NCI-H2029 (cell line): ENCODE measurements at regions not wholly inside any gene's neighbourhood (a gene's known extent, or its start where the extent isn't known, plus 50 kb on each side); places are given as distances from the start of the nearest gene placed in this dataset.

Experiments
- DNase-seq: peaks from one replicate; lab custom pipeline; 2025; lab: John Stamatoyannopoulos, UW

DNA sequence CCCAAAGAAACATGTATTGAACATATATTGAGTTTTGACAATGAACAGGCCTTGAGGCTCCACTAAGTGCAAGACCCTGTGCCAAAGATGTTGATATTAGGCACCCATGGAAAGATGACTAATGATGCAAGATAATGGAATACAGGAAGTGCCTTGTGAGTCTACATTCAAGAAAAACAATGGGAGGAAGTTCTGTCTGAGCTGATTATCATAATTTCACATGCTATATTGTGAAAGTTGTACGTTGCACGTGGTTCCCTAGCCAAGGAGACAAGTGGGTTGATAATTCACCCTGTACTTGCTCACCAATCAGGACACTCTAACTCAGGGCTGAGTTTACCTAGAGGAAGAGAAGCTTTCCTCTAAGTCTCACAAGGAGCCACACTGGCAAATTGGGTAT, 186.9 kb upstream of the STAC start:
- DNase-seq = no peak

DNA sequence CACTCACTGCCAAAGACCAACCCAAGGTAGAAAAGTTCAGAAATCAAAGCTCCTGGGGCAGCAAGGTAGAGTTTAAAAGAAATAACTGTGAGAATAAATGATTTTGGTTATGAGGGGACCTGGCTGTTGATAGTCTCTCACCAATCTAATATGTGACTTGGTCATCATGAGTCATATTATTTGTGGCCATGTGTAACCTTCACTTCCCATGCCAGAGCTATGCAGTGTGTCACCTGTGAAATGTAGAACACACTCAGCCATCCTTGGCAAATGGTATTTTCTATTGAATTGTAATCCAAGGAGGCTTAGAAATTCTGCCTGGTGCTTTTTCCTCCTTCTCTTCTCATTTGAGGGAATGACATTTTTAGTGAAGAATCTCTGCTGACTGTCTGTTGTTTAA, 184.2 kb upstream of the STAC start:
- no peak for DNase-seq

DNA sequence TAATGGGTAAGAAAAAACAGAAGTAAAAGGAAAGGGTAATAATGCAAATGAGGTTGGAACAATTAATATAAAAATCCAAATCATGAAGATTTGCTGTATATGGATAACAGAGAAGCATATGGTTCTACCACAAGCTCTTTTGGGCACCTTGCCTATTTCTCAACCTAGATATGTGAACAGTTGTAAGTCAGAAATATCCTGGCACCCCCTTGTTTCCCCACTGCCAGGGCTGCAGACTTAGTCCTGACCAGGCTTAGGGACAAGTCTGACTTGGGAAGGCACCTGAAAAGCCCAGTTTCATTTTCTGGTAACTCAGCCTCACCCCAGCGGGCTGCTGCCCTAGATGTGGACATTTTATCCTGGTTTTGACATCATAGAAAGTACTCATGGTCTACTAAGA, 183.2 kb upstream of the STAC start:
- no peak for DNase-seq

DNA sequence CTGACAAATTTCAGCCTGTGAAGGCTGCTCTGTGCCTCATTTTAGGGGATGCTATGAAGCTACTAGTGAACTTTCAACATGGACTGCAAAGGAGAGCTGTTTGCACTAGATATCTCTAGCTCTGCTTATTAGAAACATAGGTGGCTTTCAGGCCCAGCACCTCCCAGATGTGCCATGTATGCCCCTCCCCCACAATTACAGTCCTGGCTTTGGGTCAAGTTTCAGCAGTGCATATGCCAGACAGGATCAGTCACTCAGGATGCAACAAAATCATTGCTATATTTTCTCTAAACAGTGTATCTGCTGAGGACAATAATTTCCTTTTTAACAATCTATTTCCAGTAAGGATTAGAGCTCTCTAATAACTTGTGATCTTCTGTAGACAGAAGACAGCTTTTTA, 178.8 kb upstream of the STAC start:
- peak; percentile 36 for DNase-seq

DNA sequence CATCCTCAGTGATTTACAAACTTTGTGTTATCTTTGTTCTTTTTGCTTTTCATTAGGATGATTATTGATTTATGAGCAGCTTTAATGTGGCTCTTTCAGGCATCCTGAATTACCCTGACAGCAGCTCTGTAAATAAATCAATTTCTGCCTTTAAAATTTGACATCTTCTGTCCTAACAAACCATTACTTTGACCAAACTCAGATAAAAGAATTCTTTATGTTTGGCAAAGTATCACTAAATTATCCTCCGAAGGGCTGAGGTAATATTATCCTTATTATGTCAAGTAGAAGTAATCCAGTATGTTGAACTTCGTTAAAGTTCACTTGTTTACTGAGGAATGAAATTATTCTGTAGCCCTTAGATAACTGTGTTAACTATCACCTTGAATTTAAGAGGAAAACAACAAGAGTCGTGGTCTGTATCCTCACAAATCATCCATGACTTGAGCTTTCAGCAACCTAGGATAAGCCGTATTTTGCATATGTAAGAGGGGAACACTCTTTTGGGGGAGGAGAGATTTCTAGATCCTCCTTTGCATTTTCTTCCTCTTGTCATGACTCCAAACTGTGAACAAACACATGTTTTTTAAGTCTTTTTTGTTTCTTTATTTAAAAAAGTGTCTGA, 173.2 kb upstream of the STAC start:
- DNase-seq = no peak

DNA sequence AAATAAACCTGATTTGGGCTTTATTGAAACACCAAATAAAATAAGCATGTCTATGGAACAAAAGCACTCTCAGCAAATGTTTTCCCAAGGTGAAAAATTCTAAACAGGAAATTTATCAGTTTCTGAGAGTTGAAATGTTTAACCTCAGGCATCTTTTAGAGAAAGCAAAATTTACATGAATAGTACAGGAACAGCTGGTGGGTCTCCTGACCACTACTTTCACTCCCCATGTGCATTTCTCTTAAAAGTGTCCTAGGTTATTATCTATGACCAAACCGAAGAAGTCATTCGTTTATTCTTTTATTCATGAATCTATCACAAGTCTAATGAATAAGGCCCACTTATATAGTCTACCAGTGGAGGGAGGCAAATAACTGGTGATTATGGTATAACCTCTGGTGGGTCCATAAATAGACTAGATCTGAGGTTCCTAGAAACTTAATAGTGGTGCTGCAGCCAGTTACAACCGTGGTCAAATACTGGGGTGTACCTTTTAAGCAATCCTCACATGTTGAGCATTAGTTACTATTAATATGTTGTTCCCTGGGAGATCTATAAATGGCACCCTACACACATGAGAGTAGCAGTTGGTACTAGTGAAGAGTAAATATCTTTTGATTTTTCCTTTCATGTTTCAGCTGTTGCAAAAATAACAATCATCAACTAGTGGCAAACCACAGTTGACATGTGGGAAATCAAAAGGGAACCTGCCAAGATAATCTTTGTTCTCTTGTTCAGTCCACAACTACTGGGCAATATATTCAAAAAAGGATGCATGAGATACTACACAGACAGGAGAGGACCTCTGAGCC, 169.3 kb upstream of the STAC start:
- DNase-seq = no peak

DNA sequence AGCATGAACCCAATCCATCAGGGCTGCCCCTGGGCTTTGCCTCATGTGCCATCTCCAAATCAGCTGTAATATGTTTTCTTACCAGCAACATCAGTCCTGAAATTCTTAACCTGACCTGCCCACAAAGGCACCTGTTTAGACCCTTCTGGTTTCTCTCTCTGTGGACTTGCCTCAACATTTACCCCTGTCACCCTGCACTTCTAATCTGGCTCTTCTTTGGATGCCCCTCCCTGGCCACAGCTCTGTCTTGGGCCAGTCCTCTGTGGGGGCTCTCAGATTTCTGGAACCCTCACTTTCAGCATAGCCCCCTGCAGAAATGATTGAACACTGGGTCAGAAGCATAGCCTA, 168.7 kb upstream of the STAC start:
- DNase-seq = no peak

DNA sequence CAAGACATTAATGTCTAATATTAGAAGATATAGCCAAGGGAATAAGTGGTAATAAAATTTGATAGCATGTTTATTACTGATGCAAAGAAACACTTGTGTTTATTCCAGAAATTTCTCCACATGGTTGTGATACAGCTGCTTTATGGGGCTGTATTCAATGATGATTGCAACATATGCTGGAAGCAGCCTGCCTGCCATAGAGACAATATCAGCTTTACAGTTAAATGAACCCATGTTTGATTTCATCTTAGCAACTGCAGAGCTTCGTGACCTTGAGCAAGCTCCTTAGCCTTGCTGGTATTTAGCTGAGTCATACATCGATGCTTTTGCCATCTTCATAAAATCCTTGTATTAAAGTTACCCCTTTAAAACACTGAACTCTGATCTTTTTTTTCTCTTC, 168.1 kb upstream of the STAC start:
- DNase-seq = no peak

DNA sequence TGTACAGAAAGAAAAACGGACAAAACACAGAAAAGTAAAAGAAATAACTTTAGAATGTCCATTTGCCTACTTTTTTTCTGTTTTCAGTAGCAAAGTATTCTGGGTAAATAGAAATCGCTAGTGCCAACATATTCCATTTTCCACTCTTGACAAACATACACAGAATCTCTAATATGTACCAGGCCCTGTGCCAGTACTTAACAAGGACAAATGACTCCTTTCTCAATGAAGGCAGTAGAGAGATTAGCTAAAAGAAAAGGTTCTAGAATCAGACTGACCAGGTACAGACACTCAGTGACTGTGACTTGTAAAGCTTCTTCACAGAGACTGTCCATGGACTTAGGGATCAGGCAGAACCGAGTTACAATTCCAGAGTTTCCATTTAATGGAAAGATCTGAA, 165.8 kb upstream of the STAC start:
- DNase-seq = peak; percentile 23

DNA sequence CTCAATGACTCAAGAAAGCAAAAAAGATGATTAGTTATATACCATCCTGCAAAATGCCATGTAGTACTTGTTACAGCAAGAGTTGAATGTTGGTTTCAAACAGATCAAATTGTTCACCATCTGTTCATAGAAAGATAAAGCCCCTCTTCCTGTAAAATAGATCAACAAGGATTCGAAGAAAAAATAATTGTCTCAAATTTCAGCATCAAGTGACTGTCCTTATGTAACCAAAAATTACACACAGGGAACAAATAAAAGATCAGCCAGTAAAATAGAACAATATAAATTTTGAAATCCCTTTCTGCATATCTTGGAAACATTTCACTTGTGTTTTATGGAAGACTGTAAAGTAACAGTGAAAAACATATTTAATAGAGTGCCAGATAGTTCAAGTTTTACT, 165.1 kb upstream of the STAC start:
- peak; percentile 23 for DNase-seq

DNA sequence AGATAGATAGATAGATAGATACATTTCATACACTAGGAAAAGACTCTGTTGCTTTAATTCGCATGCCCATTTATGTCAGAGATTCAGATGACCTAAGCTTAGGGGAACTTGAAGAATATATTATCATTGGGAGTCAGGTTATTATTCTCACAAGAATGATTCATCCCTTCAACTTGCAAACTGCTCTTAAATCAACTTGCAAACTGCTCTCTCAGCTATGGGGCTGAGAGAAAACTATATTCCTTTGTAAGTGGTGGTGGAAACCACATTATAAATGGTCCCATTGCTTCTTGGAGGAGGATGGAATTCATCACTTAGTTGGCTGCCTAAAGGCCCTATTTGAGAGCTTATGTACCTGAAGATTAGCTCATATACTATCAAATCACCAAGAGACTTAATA, 160.9 kb upstream of the STAC start:
- no peak for DNase-seq

DNA sequence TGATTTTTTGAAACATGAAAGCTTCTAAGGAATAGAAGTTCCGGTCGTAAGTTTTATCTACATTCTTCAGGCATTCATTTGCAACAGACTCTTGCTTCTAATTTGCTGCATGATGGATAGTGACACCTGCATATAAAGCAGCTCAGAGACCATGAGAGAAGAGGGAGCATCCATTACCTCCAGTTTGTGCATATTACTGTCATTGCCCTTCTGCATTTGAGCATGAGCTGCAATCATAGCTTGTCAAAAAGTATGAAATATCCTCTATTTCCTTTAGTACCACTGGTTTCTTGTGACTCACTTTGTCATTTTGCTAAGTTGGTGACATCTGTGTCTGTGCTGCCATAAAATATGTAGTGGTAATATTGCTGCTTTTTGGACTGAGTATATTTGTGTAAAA, 160.1 kb upstream of the STAC start:
- no peak for DNase-seq

DNA sequence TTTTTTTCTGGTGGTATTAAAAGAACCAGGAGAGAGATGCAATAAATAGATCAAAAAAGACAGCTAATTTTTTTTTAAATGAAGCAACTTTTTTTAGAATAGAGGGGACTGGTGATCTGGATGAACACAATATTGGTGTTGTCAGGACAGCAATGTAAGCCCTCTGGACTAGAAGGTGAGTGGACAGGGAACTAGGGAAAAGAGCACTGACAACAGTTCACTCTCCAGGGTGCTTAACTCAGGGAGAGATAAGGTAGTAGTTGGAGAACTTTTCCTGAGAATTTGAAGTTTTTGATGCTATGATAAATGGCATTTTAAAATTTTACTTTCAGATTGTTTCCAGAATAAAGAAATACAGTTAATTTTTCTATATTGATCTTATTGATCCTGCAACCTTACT, 158.3 kb upstream of the STAC start:
- DNase-seq = no peak

DNA sequence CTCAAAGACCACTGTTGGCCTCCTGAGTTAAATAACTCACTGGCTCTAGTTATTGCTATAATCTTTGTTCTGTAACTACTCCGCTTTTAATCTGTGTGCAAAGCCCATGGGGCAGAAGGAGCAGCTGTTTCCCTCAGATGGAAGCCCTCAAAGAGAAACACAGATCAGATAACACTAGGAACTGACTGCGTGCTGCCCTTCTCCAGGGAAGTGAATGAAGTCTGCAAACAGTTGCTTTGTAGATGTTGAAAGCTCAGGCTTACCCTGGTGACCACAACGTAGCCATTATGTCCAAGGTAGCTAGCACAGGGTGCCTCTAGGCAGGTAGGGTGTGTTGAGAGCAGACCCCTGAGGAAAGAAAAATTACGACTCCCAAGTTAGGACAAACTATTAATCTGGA, 152.3 kb upstream of the STAC start:
- peak; percentile 31 for DNase-seq

DNA sequence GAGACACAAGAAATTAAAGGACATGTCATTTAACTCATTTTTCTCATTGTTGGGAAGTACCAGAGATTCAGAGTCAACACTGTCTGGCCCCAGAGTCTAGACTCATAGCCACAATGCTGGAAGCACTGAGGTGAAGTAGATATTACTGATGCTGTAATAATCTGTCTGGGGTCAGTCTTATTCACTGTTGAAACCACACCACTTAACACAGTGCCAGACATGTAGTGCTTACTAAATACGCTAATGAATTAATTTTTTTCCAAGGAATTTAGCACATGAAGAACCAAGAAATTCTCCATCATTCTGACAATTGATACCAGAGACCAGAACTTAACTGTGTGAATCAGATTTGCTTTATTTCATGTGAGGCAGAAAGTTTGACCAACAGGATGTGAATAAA, 150.8 kb upstream of the STAC start:
- no peak for DNase-seq

DNA sequence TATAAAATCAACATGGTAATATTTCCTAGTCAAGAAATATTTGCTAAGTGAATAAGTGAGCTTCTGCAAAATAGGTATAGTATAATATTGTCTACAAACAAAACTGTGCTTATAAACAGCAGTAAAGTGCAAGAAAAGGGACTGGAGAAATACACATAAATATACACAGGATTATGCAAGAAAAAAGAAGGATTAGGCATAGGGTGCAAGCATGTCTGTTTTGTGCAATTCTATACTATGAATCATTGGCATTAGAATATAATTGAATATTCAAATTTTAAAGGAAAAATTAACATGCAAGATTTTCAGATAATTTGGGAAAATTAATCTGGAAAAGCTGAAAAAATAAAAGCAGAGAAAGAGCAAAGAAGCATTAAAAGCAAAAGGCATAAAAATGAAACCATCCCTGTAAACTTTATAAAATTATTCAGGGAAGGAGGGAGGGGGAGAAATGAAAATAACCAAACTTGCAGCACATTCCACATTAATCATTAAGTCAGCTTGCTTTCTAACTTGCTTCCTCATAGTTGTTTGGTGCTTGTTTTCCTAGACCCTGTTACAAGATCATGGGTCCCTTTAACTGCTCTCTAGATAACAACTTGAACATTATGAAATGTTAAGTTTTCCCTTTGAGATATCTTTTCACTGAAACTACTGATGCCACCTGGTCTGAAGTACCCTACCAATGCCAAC, 147.4 kb upstream of the STAC start:
- no peak for DNase-seq

DNA sequence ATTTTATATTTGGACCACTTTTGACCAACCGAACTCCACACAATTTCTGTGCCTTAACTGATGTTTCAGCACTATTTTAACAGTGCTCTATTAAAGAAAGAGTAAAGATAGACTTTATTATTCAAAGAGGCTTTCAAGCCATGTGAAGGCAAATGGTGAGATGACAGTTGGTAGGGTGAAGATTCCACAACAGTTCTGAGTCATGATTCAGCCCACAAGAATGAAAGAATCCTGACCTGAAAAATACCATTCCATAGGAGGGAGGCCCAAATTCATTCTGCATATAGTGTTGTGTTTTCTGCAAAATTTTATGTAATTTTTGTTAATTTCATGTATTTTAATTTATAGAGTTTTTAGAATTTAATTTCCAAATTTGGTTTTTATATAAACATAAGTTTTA, 135.6 kb upstream of the STAC start:
- no peak for DNase-seq

DNA sequence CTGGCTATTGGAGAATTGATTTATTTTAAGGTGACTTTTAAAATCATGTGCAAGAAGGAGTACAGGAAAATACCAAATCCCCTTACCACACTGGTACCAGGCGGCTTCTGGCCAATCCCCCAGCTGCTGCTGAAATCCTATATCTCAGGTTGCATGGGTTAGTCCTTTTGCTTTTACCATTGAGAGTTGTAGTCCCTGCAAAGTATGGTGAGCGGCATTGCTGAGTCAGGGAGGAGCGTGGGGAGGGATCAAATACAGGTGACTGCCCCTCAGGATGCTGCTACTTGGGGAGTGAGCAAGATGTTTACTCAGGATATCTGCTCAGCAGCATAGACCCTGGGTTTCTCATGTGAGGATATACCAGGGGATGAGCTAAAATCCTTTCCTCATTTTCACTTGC, 131.9 kb upstream of the STAC start:
- DNase-seq = no peak

DNA sequence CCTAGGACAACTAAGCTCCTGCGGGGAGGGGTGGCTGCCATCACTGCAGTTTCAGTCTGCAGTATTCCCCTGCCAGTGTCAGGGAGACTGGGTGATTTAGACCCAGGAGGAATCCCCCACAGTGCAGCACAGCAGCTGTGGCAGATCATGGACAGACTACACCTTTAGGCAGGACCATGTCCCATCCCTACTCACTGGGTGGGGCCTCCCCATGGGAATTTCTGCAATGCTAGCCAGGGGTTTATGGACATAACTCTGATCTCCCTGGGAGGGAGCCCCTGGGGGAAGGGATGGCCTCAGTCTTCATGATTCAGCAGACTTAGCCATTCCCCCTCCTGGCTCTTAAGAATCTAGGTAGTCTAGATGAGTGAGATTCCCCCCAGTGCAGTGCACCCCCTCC, 130.1 kb upstream of the STAC start:
- DNase-seq = no peak

DNA sequence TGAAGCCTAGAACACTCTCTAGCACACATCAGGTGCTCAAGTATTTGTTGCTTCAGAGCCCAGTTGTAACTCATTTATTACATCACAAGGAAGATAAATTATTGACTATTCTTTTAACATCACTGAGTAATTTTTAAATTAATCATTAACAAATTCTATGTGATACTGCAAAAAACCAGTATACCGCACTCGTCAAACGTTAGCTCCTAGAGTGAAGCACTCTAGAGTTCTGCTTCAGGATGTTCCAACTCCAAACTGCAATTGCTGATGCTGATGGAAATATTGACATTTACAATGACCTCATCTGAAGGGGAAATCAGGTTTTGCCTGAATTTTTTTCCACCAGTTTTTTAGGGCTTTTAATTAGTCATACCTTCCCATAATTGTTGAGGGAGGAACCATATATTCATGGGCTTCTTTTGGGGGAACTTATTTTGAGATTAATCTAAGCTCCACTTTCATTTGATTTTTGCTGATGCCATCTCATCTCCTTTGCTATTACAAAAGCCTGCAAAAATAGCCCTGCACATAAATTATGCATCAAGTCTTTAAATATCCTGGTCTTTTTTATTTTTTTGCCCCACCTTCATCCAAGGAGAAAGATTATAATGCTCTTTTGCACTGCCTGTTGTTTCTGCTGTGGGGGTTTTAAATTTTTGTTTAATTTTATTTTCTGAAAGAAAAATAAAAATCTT, 123.0 kb upstream of the STAC start:
- no peak for DNase-seq

DNA sequence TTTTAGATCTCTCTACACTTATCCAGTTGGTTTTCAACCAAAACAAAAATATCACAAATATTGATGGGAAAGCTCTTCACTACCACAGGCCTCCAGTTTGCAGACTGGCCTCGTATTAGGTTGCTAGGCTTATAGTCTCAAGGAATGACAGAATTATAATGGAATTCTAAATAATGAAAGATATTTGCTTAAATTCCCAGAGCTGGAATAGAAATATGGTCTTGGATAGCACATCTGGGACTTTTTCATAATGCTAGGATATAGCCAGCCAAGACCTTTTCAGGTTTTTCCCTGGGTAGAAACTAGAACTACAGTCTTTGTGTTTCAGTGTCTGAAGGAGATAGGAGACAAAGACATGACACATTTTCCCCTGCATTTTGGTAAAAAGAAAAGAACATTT, 121.9 kb upstream of the STAC start:
- DNase-seq = no peak

DNA sequence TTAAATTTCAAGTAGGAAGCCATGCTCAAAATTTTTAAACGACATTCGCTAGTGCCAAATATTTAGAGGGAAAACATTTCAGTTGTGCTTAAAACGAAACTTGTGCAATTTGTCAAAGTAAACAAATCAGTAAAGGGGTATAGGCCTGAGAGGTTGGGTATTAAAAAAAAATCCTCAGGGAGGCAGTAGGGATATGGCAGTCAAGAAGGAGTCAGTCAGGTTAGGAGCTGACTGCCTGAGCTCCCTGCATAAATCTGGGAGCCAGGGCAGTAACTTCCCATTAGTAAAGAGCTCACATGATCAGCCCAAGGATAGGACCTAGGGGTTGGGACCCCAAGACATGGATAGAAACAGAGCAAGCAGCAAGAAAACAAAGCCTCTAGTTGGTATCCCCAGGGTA, 120.7 kb upstream of the STAC start:
- no peak for DNase-seq

DNA sequence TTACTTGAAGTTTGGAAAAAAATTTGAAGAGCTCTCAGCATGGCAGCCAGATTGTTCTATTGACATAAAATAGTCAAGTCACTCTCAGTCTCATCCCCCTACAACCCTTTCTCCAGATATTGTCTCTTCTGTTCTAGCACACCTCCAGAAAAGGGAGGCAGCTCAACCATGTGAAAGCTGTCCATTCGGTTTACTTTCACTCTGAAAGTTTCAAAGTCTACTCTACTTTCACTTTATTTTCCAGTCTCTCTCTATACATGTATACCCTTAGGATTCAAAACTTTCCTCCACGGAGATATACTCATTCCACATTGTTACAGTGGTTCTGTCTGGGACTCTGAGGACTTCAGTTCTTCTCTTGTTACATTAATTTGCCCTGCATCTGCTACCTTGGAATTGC, 111.0 kb upstream of the STAC start:
- no peak for DNase-seq
